PC-3 (cell line): ENCODE measurements at regions not wholly inside any gene's neighbourhood (a gene's known extent, or its start where the extent isn't known, plus 50 kb on each side); places are given as distances from the start of the nearest gene placed in this dataset.

Experiments used
- CTCF ChIP-seq: fragments of 300-600 bp; sonication (generic); conservative IDR thresholded peaks from 2 replicates; pipeline ENCODE4 v1.5.1; 2017; ENCODE audit warnings: antibody characterized with exemption, low read depth, mild to moderate bottlenecking, low read length
- EZH2 ChIP-seq: fragments of 300-600 bp; sonication (generic); IDR thresholded peaks from one replicate; pipeline ENCODE4 v1.6.1; 2017; ENCODE audit warnings: antibody characterized with exemption, mild to moderate bottlenecking, low read length; ENCODE audit not compliant: unreplicated experiment

GRCh38 chr4:107258359-107258758, 222.2 kb upstream of the DKK2 start:
- TF ChIP-seq EZH2: no peak
- no peak for TF ChIP-seq CTCF
